ENCODE measurements at regions not wholly inside any gene's neighbourhood (a gene's known extent, or its start where the extent isn't known, plus 50 kb on each side); places are given as distances from the start of the nearest gene placed in this dataset.

DNA sequence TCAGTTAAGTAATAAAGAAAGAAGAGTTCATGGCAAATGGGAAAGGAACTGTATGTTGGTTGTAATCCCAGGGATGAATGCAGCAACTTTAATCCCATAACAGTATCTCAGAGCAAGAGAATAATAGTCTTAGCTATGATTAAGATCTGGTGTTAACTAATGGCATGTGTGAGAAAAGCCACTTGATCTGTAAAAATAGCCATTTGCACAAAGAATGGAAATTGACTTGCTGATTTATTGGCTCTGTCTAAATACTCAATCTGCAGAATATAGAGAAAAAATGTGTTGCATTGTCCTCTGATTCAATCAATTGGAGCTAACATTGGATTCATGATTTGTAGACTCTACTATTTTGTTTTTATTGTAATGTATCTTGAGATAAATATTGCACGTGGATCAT is 987.0 kb downstream of the NSUN3 start:
- Histone ChIP-seq H3K27ac (ENCODE audit: low read length) (no peak overlapping the region), H3K4me1 (ENCODE audit: control insufficient read depth, insufficient read depth, low read length) (no peaks in the 10 kb centered on the region), H3K9me3 (ENCODE audit: control insufficient read depth, insufficient read depth, low read length) (no peaks in the 10 kb centered on the region), H3K27me3 (ENCODE audit: control insufficient read depth, insufficient read depth, low read length) (no peaks in the 10 kb centered on the region), H3K4me3 (ENCODE audit: low read length) (no peak overlapping the region), H3K36me3 (ENCODE audit: control insufficient read depth, insufficient read depth, low read length) (no peaks in the 10 kb centered on the region)
- no peak for TF ChIP-seq CTCF (IDR thresholded peaks at IDR 0.05)
- H3K27me3 Mint-ChIP-seq (ENCODE audit: low read depth in 2 of 2): no peaks in the 10 kb centered on the region
- no peaks in the 10 kb centered on the region for H3K36me3 Mint-ChIP-seq
- no peak for ATAC-seq
- H3K9me3 Mint-ChIP-seq: peaks cover 11 to 12% of the 10 kb centered on the region in 2 donors
- no peak overlapping the region for H3K4me3 Mint-ChIP-seq
- H3K27ac Mint-ChIP-seq: no peak overlapping the region
- intact Hi-C loops (cut with micrococcal nuclease): no loop called here
- no peak for DNase-seq
- no peaks in the 10 kb centered on the region for H3K4me1 Mint-ChIP-seq
- WGBS (ENCODE audit: insufficient coverage): 71% methylated on average over 1 of the region's 1 CpG

- intact Hi-C loops (cut with micrococcal nuclease): no loop called here
- Histone ChIP-seq H3K4me1 (ENCODE audit: control insufficient read depth, insufficient read depth, low read length) (no peaks in the 10 kb centered on the region), H3K36me3 (ENCODE audit: control insufficient read depth, insufficient read depth, low read length) (no peaks in the 10 kb centered on the region), H3K27ac (ENCODE audit: low read length) (no peak overlapping the region), H3K27me3 (ENCODE audit: control insufficient read depth, insufficient read depth, low read length) (no peaks in the 10 kb centered on the region), H3K4me3 (ENCODE audit: low read length) (no peak overlapping the region), H3K9me3 (ENCODE audit: control insufficient read depth, insufficient read depth, low read length) (no peaks in the 10 kb centered on the region)
- peaks cover 5 to 10% of the 10 kb centered on the region in 2 donors for H3K9me3 Mint-ChIP-seq
- 83% methylated on average over 2 of the region's 2 CpGs for WGBS (ENCODE audit: insufficient coverage)
- no peak for TF ChIP-seq CTCF (IDR thresholded peaks at IDR 0.05)
- H3K4me1 Mint-ChIP-seq: no peaks in the 10 kb centered on the region
- H3K27me3 Mint-ChIP-seq (ENCODE audit: low read depth in 2 of 2): no peaks in the 10 kb centered on the region
- ATAC-seq: no peak
- no peak overlapping the region for H3K4me3 Mint-ChIP-seq
- H3K36me3 Mint-ChIP-seq: no peaks in the 10 kb centered on the region
- no peak for DNase-seq
- no peak overlapping the region for H3K27ac Mint-ChIP-seq
Observed at GRCh38 chr3:95055288-95055687, 992.4 kb downstream of the NSUN3 start.

DNA sequence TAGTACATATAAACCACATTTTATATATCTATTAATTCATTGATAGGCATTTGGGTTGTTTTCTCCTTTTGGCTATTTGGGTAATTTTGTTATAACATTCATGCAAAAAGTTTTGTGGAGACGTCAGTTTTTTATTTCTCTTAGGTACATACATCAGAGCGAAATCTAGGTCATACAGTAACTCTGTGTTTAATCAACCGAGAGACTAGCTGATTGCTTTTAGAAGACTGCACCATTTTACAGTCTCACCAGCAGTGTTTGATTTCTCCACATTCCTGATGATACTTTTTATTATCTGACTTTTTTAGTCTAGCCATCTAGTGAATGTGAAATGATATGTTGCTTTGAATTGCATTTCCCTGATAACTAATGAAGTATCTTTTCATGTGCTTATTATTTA is 1019.3 kb downstream of the NSUN3 start:
- no peak overlapping the region for H3K27ac ChIP-seq (ENCODE audit: low read length)
- Mint-ChIP-seq H3K4me1 (no peaks in the 10 kb centered on the region), H3K27me3 (ENCODE audit: low read depth in 2 of 2) (no peaks in the 10 kb centered on the region), H3K27ac (no peak overlapping the region), H3K4me3 (no peak overlapping the region), H3K9me3 (peaks cover 10 to 19% of the 10 kb centered on the region in 2 donors), H3K36me3 (no peaks in the 10 kb centered on the region)
- DNase-seq (no peak), ATAC-seq (no peak)
- intact Hi-C loops (cut with micrococcal nuclease): no loop called here
- H3K36me3 ChIP-seq (ENCODE audit: control insufficient read depth, insufficient read depth, low read length): no peaks in the 10 kb centered on the region
- H3K4me3 ChIP-seq (ENCODE audit: low read length): no peak overlapping the region
- no peaks in the 10 kb centered on the region for H3K4me1 ChIP-seq (ENCODE audit: control insufficient read depth, insufficient read depth, low read length)
- H3K9me3 ChIP-seq (ENCODE audit: control insufficient read depth, insufficient read depth, low read length): no peaks in the 10 kb centered on the region
- WGBS (ENCODE audit: insufficient coverage): 79% methylated on average over 3 of the region's 3 CpGs
- H3K27me3 ChIP-seq (ENCODE audit: control insufficient read depth, insufficient read depth, low read length): no peaks in the 10 kb centered on the region
- TF ChIP-seq CTCF (IDR thresholded peaks at IDR 0.05): no peak

DNA sequence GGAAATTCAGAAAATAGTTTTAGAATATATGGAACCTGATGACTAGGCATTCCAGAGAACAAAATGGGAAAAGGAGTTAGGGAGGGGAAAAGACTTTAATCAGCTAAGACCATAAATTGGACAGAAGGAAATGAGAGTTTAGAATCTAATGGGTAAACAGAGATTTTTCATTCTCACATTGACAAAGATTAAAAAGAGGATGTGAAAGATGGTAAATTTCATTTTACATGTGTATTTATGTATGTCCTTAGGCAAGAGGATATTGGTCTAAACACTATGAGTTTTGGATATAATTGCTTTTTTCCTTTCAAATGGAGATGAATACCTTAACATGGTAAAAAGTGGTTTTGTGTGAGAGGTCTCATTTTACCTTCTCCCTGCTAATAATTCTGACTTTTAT is 1021.9 kb downstream of the NSUN3 start:
- intact Hi-C loops (cut with micrococcal nuclease): no loop called here
- Histone ChIP-seq H3K4me3 (ENCODE audit: low read length) (no peak overlapping the region), H3K9me3 (ENCODE audit: control insufficient read depth, insufficient read depth, low read length) (peaks cover 2% of the 10 kb centered on the region), H3K27me3 (ENCODE audit: control insufficient read depth, insufficient read depth, low read length) (no peaks in the 10 kb centered on the region), H3K4me1 (ENCODE audit: control insufficient read depth, insufficient read depth, low read length) (no peaks in the 10 kb centered on the region), H3K27ac (ENCODE audit: low read length) (no peak overlapping the region), H3K36me3 (ENCODE audit: control insufficient read depth, insufficient read depth, low read length) (no peaks in the 10 kb centered on the region)
- Mint-ChIP-seq H3K36me3 (peaks cover 10% of the 10 kb centered on the region), H3K27me3 (ENCODE audit: low read depth in 2 of 2) (no peaks in the 10 kb centered on the region), H3K27ac (no peak overlapping the region), H3K4me3 (no peak overlapping the region), H3K9me3 (peaks cover 10 to 19% of the 10 kb centered on the region in 2 donors), H3K4me1 (no peaks in the 10 kb centered on the region)
- DNase-seq (no peak), ATAC-seq (no peak)
- no peak for TF ChIP-seq CTCF (IDR thresholded peaks at IDR 0.05)

Measured in natural killer cell (primary cell).